GM23248 (cell line): ENCODE measurements at regions not wholly inside any gene's neighbourhood (a gene's known extent, or its start where the extent isn't known, plus 50 kb on each side); places are given as distances from the start of the nearest gene placed in this dataset.

Experiments
- EZH2 ChIP-seq: fragments of 200-600 bp; sonication (generic); IDR thresholded peaks from 2 replicates; pipeline ENCODE4 v1.6.1; 2018; ENCODE audit warnings: antibody characterized with exemption, mild to moderate bottlenecking; ENCODE audit not compliant: insufficient read depth, poor library complexity, severe bottlenecking
- EZH2phosphoT487 ChIP-seq: fragments of 200-600 bp; sonication (generic); IDR thresholded peaks from 2 replicates; pipeline ENCODE4 v1.6.1; 2018; ENCODE audit warnings: antibody characterized with exemption, moderate library complexity, mild to moderate bottlenecking, low read depth; ENCODE audit not compliant: insufficient read depth

- TF ChIP-seq EZH2 = no peak
- TF ChIP-seq EZH2phosphoT487 = no peak
Measured at GRCh38 chr15:47872208-47872607, 154.9 kb downstream of the SEMA6D start.
